ENCODE measurements at regions not wholly inside any gene's neighbourhood (a gene's known extent, or its start where the extent isn't known, plus 50 kb on each side); places are given as distances from the start of the nearest gene placed in this dataset.

DNA sequence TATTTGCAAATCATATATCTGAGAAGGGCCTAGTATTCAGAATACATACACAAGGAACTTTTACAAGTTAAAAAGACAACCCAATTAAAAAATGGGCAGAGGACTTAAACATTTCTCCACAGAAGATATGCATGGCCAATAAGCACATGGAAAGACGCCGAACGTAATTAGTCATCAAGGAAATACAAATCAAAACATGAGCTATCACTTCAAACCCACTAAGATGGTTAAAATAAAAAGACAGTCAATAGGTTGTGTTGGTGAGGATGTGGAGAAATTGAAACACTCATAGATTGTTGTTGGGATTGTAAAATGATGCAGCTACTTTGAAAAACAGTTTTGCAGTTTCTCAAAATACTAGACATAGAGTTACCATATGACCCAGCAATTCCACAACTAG lies 61.2 kb upstream of the NEO1 start:
- TF ChIP-seq, protein P1, sequence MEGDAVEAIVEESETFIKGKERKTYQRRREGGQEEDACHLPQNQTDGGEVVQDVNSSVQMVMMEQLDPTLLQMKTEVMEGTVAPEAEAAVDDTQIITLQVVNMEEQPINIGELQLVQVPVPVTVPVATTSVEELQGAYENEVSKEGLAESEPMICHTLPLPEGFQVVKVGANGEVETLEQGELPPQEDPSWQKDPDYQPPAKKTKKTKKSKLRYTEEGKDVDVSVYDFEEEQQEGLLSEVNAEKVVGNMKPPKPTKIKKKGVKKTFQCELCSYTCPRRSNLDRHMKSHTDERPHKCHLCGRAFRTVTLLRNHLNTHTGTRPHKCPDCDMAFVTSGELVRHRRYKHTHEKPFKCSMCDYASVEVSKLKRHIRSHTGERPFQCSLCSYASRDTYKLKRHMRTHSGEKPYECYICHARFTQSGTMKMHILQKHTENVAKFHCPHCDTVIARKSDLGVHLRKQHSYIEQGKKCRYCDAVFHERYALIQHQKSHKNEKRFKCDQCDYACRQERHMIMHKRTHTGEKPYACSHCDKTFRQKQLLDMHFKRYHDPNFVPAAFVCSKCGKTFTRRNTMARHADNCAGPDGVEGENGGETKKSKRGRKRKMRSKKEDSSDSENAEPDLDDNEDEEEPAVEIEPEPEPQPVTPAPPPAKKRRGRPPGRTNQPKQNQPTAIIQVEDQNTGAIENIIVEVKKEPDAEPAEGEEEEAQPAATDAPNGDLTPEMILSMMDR (IDR thresholded peaks at IDR 0.05; ENCODE audit: unreplicated experiment) = no peak
- intact Hi-C loops (cut with micrococcal nuclease) = no loop called here
- Mint-ChIP-seq H3K4me1 (ENCODE audit: insufficient read depth, unreplicated experiment) (peaks cover 13% of the 10 kb centered on the region), H3K27ac (ENCODE audit: low read depth, unreplicated experiment) (no peak overlapping the region), H3K36me3 (ENCODE audit: insufficient read depth, unreplicated experiment) (no peaks in the 10 kb centered on the region), H3K4me3 (ENCODE audit: unreplicated experiment) (no peak overlapping the region), H3K9me3 (ENCODE audit: unreplicated experiment) (no peaks in the 10 kb centered on the region), H3K27me3 (ENCODE audit: insufficient read depth, unreplicated experiment) (no peaks in the 10 kb centered on the region)
- POLR2A ChIA-PET = interaction anchor here (0.6 kb wide), 1 partner anchor 52 kb away, joined by 3 read pairs; no protein-coding TSS in a partner anchor
- CTCF ChIA-PET = interaction anchor here (0.6 kb wide), 1 partner anchor 142 kb away, joined by 3 read pairs; no protein-coding TSS in a partner anchor
- BruUV-seq (replicated peaks) = no TSS peak
- peak; percentile 10 for DNase-seq (ENCODE audit: unreplicated experiment)

DNA sequence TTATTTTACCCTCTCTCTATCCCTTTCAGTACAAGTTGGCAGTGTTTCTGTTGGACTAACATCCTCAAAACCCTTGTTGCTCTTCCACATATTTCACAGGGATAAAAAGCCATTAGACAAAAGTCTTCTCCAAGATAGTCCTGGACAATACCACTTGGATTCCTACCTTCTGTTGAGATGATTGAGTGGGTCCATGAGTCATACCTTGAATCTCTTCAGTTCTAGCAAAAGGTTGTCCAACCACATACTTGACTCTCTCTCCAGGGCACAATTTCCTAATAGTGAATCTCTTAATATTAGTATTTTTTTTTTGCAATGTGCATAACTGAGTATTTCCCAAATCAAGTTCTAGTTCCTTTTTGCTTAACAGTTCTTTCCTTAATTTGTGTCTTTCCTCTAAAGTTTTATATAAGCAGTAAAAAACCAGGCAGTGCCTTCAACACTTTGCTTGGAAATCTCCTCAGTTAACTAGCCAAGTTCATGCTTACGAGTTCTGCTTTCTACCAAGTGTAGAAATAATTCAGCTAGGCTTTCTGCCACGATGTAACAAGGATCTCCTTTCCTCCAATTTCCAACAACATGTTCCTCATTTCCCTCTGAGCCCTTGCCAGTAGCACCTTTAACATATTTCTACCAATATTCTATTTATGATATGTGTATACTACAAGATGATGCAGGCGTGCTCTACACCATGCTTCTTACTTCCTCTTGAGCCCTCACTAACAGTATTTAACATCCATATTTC lies 68.3 kb upstream of the NEO1 start:
- TF ChIP-seq, protein P1 (IDR thresholded peaks at IDR 0.05; ENCODE audit: unreplicated experiment) = no peak
- POLR2A ChIA-PET = no interaction called here
- no peak overlapping the region for H3K4me3 Mint-ChIP-seq (ENCODE audit: unreplicated experiment)
- BruUV-seq (replicated peaks) = no TSS peak
- no peak overlapping the region for H3K27ac Mint-ChIP-seq (ENCODE audit: low read depth, unreplicated experiment)
- DNase-seq (ENCODE audit: unreplicated experiment) = no peak
- intact Hi-C loops (cut with micrococcal nuclease) = no loop called here
- no peaks in the 10 kb centered on the region for H3K36me3 Mint-ChIP-seq (ENCODE audit: insufficient read depth, unreplicated experiment)
- H3K27me3 Mint-ChIP-seq (ENCODE audit: insufficient read depth, unreplicated experiment) = peaks cover 44% of the 10 kb centered on the region
- CTCF ChIA-PET = no interaction called here
- H3K4me1 Mint-ChIP-seq (ENCODE audit: insufficient read depth, unreplicated experiment) = no peaks in the 10 kb centered on the region
- no peaks in the 10 kb centered on the region for H3K9me3 Mint-ChIP-seq (ENCODE audit: unreplicated experiment)

DNA sequence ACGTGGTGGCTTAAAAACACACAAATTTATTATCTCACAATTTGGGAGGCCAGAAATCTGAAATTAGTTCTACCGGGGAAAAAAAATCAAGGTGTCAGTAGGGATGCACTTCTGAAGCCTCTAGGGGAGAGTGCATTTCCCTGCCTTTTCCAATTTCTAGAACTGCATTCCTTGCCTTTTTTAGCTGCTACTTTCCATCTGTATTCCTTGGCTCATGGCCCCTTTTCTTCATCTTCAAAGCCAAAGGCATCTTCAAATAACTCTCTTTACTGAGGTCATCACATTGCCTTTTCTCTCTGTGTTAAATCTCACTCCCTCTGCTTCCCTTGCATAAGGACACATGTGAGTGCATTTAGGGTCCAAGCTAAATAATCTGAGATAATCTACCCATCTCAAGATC lies 69.5 kb upstream of the NEO1 start:
- ChIA-PET POLR2A (no interaction called here), CTCF (no interaction called here)
- DNase-seq (ENCODE audit: unreplicated experiment) = no peak
- peaks cover 45% of the 10 kb centered on the region for H3K27me3 Mint-ChIP-seq (ENCODE audit: insufficient read depth, unreplicated experiment)
- BruUV-seq (replicated peaks) = no TSS peak
- TF ChIP-seq, protein P1 (IDR thresholded peaks at IDR 0.05; ENCODE audit: unreplicated experiment) = no peak
- H3K4me1 Mint-ChIP-seq (ENCODE audit: insufficient read depth, unreplicated experiment) = no peaks in the 10 kb centered on the region
- H3K4me3 Mint-ChIP-seq (ENCODE audit: unreplicated experiment) = no peak overlapping the region
- no peak overlapping the region for H3K27ac Mint-ChIP-seq (ENCODE audit: low read depth, unreplicated experiment)
- H3K9me3 Mint-ChIP-seq (ENCODE audit: unreplicated experiment) = no peaks in the 10 kb centered on the region
- H3K36me3 Mint-ChIP-seq (ENCODE audit: insufficient read depth, unreplicated experiment) = no peaks in the 10 kb centered on the region
- intact Hi-C loops (cut with micrococcal nuclease) = no loop called here

DNA sequence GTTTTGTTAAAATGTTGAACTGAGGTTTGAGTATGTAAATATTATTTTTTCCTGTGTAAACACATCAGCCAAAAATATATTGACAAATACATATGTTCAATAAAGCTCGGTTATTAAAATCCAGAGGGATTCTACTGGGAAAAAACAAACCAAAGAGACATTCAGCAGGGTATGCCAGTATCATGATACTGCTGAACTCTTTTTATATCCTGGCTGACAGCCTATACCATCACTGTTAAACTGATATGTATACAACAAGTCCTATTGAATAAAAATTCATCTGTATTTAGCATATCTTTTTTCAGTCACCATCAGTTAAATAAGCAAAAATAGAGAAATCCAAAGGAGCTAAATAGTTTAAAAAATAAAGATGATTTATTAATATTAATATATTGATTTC lies 71.6 kb upstream of the NEO1 start:
- CTCF ChIA-PET = interaction anchor here (0.6 kb wide), 1 partner anchor 139 kb away, joined by 3 read pairs; no protein-coding TSS in a partner anchor
- no peaks in the 10 kb centered on the region for H3K4me1 Mint-ChIP-seq (ENCODE audit: insufficient read depth, unreplicated experiment)
- DNase-seq (ENCODE audit: unreplicated experiment) = no peak
- POLR2A ChIA-PET = interaction anchor here (1.2 kb wide), 1 partner anchor 17 kb away, joined by 6 read pairs; no protein-coding TSS in a partner anchor
- H3K9me3 Mint-ChIP-seq (ENCODE audit: unreplicated experiment) = no peaks in the 10 kb centered on the region
- no TSS peak for BruUV-seq (replicated peaks)
- H3K4me3 Mint-ChIP-seq (ENCODE audit: unreplicated experiment) = no peak overlapping the region
- H3K36me3 Mint-ChIP-seq (ENCODE audit: insufficient read depth, unreplicated experiment) = no peaks in the 10 kb centered on the region
- no peak overlapping the region for H3K27ac Mint-ChIP-seq (ENCODE audit: low read depth, unreplicated experiment)
- H3K27me3 Mint-ChIP-seq (ENCODE audit: insufficient read depth, unreplicated experiment) = peaks cover 45% of the 10 kb centered on the region
- intact Hi-C loops (cut with micrococcal nuclease) = no loop called here
- TF ChIP-seq, protein P1 (IDR thresholded peaks at IDR 0.05; ENCODE audit: unreplicated experiment) = no peak

Measured in MCF 10A (cell line).